Peyer's patch (tissue), 4 donors: ENCODE measurements at regions not wholly inside any gene's neighbourhood (a gene's known extent, or its start where the extent isn't known, plus 50 kb on each side); places are given as distances from the start of the nearest gene placed in this dataset.

Experiments used
- DNase-seq, 3 donors: peaks; one replicate each; pipeline ENCODE4 v3.0.0-alpha.2; 2017 to 2019
- H3K27ac ChIP-seq, 4 donors: fragments of 200-600 bp; sonication (generic); one replicate each; pipeline ENCODE4 v1.5.1; 2016 to 2019
- H3K27me3 ChIP-seq, 2 donors: fragments of 200-600 bp; sonication (generic); one replicate each; pipeline ENCODE4 v1.5.1; 2019
- H3K36me3 ChIP-seq, 3 donors: fragments of 200-600 bp; sonication (generic); one replicate each; pipeline ENCODE4 v1.5.1; 2016 to 2019
- H3K4me1 ChIP-seq, 4 donors: fragments of 200-600 bp; sonication (generic); one replicate each; pipeline ENCODE4 v1.5.1; 2016 to 2019
- H3K4me3 ChIP-seq, 4 donors: fragments of 200-600 bp; sonication (generic); 1 replicate in 3 of 4; 2 replicates in 1 of 4; pipeline ENCODE4 v1.5.1; 2016 to 2019; ENCODE audit warnings: mild to moderate bottlenecking in 1 of 4
- H3K9me3 ChIP-seq, 4 donors: fragments of 200-600 bp; sonication (generic); one replicate each; pipeline ENCODE4 v1.5.1; 2016 to 2019; ENCODE audit warnings: mild to moderate bottlenecking in 1 of 4
- CTCF ChIP-seq, 6 experiments: fragments of 450-650 bp in 4 of 6; fragments of 200-600 bp in 2 of 6; sonication (generic) in 1 of 6; IDR thresholded peaks; one replicate each; pipeline ENCODE4 v1.5.1; 2017 to 2019; ENCODE audit warnings: antibody characterized with exemption in 6 of 6, mild to moderate bottlenecking in 3 of 6, moderate library complexity in 1 of 6
- POLR2A ChIP-seq, 2 donors: fragments of 450-650 bp; IDR thresholded peaks; one replicate each; pipeline ENCODE4 v1.5.1; 2017; ENCODE audit warnings: antibody characterized with exemption in 2 of 2, mild to moderate bottlenecking in 2 of 2, moderate library complexity in 2 of 2

GRCh38 chrY:15501181-15501580 lies 976.9 kb downstream of the NLGN4Y start:
- no peaks in the 10 kb centered on the region for H3K27me3 ChIP-seq
- no peaks in the 10 kb centered on the region for H3K9me3 ChIP-seq
- H3K4me3 ChIP-seq = no peak overlapping the region
- H3K36me3 ChIP-seq = no peaks in the 10 kb centered on the region
- no peak overlapping the region for H3K27ac ChIP-seq
- H3K4me1 ChIP-seq = no peaks in the 10 kb centered on the region
- DNase-seq = no peak
- no peak for TF ChIP-seq POLR2A (IDR thresholded peaks at IDR 0.05)
- TF ChIP-seq CTCF (IDR thresholded peaks at IDR 0.05) = no peak

DNA sequence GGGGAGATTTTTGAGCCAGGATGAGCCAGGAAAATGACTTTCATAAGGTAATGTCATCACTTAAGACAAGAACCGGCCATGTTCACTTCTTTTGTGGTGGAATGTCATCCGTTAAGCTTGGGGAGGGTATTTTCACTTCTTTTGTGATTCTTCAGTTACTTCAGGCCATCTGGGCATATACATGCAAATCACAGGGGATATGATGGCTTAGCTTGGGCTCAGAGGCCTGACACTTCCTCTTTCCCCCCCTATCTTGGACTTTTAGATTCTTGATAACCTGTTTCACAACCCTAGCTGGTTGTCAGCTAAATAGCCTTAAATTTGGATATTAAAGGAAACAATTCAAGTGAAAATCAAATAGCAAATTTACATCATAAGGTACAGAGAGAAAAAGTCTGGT lies 986.0 kb downstream of the NLGN4Y start:
- Histone ChIP-seq H3K4me1 (no peaks in the 10 kb centered on the region), H3K27ac (no peak overlapping the region), H3K27me3 (no peaks in the 10 kb centered on the region), H3K4me3 (no peak overlapping the region), H3K9me3 (no peaks in the 10 kb centered on the region), H3K36me3 (no peaks in the 10 kb centered on the region)
- no peak for TF ChIP-seq POLR2A (IDR thresholded peaks at IDR 0.05)
- no peak for TF ChIP-seq CTCF (IDR thresholded peaks at IDR 0.05)
- DNase-seq = no peak

DNA sequence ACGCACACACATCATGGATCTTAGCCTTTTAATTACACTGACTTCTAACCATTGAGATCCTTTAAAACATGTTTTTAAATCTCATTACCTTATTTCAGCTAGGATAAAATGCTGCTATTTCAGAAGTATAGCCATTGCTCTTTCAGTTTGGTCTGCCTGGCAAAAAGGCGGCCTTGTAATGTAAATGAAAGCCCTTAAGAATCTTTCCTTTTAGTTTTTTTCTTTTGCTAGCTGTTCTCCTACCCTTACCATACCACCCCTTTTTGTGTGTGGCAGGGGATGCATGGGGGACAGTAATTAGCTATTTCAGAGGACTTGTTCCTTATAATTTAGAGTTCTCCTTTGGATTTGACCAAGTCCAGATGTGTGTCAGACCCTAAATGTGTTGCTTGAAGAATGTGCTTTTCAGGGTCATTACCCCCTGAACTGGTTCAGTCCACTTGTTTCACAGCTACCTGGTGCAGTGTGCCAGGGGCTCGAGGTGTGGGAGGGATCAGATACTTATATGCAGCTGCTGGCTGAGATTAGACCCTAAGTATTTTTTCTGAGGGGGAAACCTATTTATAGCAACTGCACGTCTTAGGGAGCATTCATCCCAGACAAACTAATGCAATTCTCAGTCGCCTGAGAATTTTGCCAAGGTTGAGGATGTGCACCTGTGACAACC lies 986.8 kb downstream of the NLGN4Y start:
- Histone ChIP-seq H3K9me3 (no peaks in the 10 kb centered on the region), H3K27me3 (no peaks in the 10 kb centered on the region), H3K4me3 (no peak overlapping the region), H3K4me1 (no peaks in the 10 kb centered on the region), H3K27ac (no peak overlapping the region), H3K36me3 (no peaks in the 10 kb centered on the region)
- TF ChIP-seq CTCF (IDR thresholded peaks at IDR 0.05) = no peak
- TF ChIP-seq POLR2A (IDR thresholded peaks at IDR 0.05) = no peak
- DNase-seq = no peak

GRCh38 chrY:15535131-15535530 lies 1010.8 kb downstream of the NLGN4Y start:
- Histone ChIP-seq H3K27me3 (no peaks in the 10 kb centered on the region), H3K9me3 (no peaks in the 10 kb centered on the region), H3K36me3 (no peaks in the 10 kb centered on the region), H3K4me3 (no peak overlapping the region), H3K27ac (no peak overlapping the region), H3K4me1 (no peaks in the 10 kb centered on the region)
- DNase-seq = no peak
- TF ChIP-seq POLR2A (IDR thresholded peaks at IDR 0.05) (no peak), CTCF (IDR thresholded peaks at IDR 0.05) (no peak)

DNA sequence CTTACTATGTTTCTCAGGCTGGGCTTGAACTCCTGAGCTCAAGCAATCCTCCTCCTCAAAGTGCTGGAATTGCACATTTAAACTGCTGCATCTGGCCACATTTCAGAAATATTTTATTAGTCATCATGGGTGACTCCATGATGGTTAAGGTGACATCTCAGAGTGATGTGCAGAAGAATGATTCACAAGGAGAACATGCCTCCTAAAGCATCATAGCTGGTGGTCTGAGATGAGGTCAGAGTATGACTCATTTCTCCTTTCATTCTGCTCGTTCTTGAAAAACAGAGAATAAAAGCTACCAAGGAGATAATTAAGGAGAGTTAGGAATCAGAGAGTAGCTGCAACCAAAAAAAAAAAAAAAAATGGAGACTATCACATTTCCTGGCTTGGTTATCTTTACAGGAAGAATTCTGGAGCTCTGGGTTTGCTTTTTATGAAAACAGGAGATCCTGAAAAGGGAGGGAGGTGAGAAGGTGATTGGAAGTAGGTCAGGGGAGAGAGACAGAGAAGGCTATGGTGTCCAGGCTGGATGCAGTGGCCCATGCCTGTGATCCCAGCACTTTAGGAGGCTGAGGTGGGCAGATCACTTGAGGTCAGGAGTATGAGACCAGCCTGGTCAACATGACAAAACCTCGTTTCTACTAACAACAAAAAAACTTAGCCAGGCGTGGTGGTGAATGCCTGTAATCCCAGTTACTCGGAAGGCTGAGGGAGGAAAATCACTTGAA lies 1011.6 kb downstream of the NLGN4Y start:
- Histone ChIP-seq H3K36me3 (no peaks in the 10 kb centered on the region), H3K4me3 (no peak overlapping the region), H3K27ac (no peak overlapping the region), H3K27me3 (no peaks in the 10 kb centered on the region), H3K4me1 (no peaks in the 10 kb centered on the region), H3K9me3 (no peaks in the 10 kb centered on the region)
- DNase-seq = no peak
- TF ChIP-seq CTCF (IDR thresholded peaks at IDR 0.05) = no peak
- TF ChIP-seq POLR2A (IDR thresholded peaks at IDR 0.05) = no peak
